ENCODE measurements at regions not wholly inside any gene's neighbourhood (a gene's known extent, or its start where the extent isn't known, plus 50 kb on each side); places are given as distances from the start of the nearest gene placed in this dataset.
"Not testable (repeated sequence)": the region's sequence is repeated elsewhere in the genome, so short reads cannot be mapped to it uniquely, and the experiment has no call there.

GRCh38 chr2:36190097-36190496 is 165.5 kb upstream of the CRIM1 start:
- no TSS peak for BruUV-seq (replicated peaks)
- H3K79me2 ChIP-seq (ENCODE audit: insufficient read depth, low read depth, low read length), result no peaks in the 10 kb centered on the region

GRCh38 chr2:36185624-36186023 is 170.0 kb upstream of the CRIM1 start:
- Histone ChIP-seq H3K4me2 (ENCODE audit: low read length) (no peak overlapping the region), H3K4me3 (ENCODE audit: low read depth, low read length, poor library complexity, severe bottlenecking) (no peak overlapping the region), H3K27ac (ENCODE audit: low read depth, low read length, poor library complexity, severe bottlenecking) (no peak overlapping the region), H3K9me2 (ENCODE audit: insufficient read depth, low read length) (no peaks in the 10 kb centered on the region), H3K4me1 (ENCODE audit: insufficient read depth, low read length, poor library complexity, severe bottlenecking) (no peaks in the 10 kb centered on the region), H3K9me3 (ENCODE audit: low read length) (no peaks in the 10 kb centered on the region), H3K79me2 (ENCODE audit: insufficient read depth, low read depth, low read length) (no peaks in the 10 kb centered on the region), H4K20me1 (ENCODE audit: insufficient read depth, low read length) (no peaks in the 10 kb centered on the region), H2AFZ (ENCODE audit: low read length) (no peak overlapping the region), H3K36me3 (ENCODE audit: insufficient read depth, low read length) (no peaks in the 10 kb centered on the region)
- no peak for DNase-seq (ENCODE audit: low spot score)
- CTCF ChIA-PET (ENCODE audit: unreplicated experiment), result no interaction called here
- intact Hi-C loops (cut with micrococcal nuclease; ENCODE audit: unreplicated experiment), result no loop called here
- TF ChIP-seq CTCF (conservative IDR thresholded peaks at IDR 0.05; ENCODE audit: low read length) (no peak), EZH2phosphoT487 (IDR thresholded peaks at IDR 0.05; ENCODE audit: borderline replicate concordance, low read depth, low read length) (no peak)
- no TSS peak for BruUV-seq (replicated peaks)
- POLR2A ChIA-PET, result no interaction called here

More at GRCh38 chr2:36190097-36190496, 165.5 kb upstream of the CRIM1 start:
- Histone ChIP-seq H3K4me2 (ENCODE audit: low read length) (no peak overlapping the region), H3K36me3 (ENCODE audit: insufficient read depth, low read length) (no peaks in the 10 kb centered on the region), H2AFZ (ENCODE audit: low read length) (no peak overlapping the region), H3K9me3 (ENCODE audit: low read length) (no peaks in the 10 kb centered on the region), H3K4me1 (ENCODE audit: insufficient read depth, low read length, poor library complexity, severe bottlenecking) (no peaks in the 10 kb centered on the region), H4K20me1 (ENCODE audit: insufficient read depth, low read length) (no peaks in the 10 kb centered on the region), H3K4me3 (ENCODE audit: low read depth, low read length, poor library complexity, severe bottlenecking) (no peak overlapping the region), H3K27ac (ENCODE audit: low read depth, low read length, poor library complexity, severe bottlenecking) (no peak overlapping the region), H3K9me2 (ENCODE audit: insufficient read depth, low read length) (no peaks in the 10 kb centered on the region)
- DNase-seq (ENCODE audit: low spot score), result no peak
- ChIA-PET CTCF (ENCODE audit: unreplicated experiment) (no interaction called here), POLR2A (no interaction called here)
- intact Hi-C loops (cut with micrococcal nuclease; ENCODE audit: unreplicated experiment), result no loop called here
- no peak for TF ChIP-seq EZH2phosphoT487 (IDR thresholded peaks at IDR 0.05; ENCODE audit: borderline replicate concordance, low read depth, low read length)
- TF ChIP-seq CTCF (conservative IDR thresholded peaks at IDR 0.05; ENCODE audit: low read length), result no peak

GRCh38 chr2:36184848-36185247 is 170.7 kb upstream of the CRIM1 start:
- no peak overlapping the region for H3K27ac ChIP-seq (ENCODE audit: low read depth, low read length, poor library complexity, severe bottlenecking)
- CTCF ChIA-PET (ENCODE audit: unreplicated experiment), result no interaction called here
- no peak for DNase-seq (ENCODE audit: low spot score)
- no peaks in the 10 kb centered on the region for H4K20me1 ChIP-seq (ENCODE audit: insufficient read depth, low read length)
- no peak overlapping the region for H3K4me3 ChIP-seq (ENCODE audit: low read depth, low read length, poor library complexity, severe bottlenecking)
- no peaks in the 10 kb centered on the region for H3K9me2 ChIP-seq (ENCODE audit: insufficient read depth, low read length)
- H3K4me2 ChIP-seq (ENCODE audit: low read length), result no peak overlapping the region
- no TSS peak for BruUV-seq (replicated peaks)
- POLR2A ChIA-PET, result no interaction called here
- no peaks in the 10 kb centered on the region for H3K9me3 ChIP-seq (ENCODE audit: low read length)
- H3K79me2 ChIP-seq (ENCODE audit: insufficient read depth, low read depth, low read length), result no peaks in the 10 kb centered on the region
- H3K36me3 ChIP-seq (ENCODE audit: insufficient read depth, low read length), result no peaks in the 10 kb centered on the region
- intact Hi-C loops (cut with micrococcal nuclease; ENCODE audit: unreplicated experiment), result no loop called here
- TF ChIP-seq CTCF (conservative IDR thresholded peaks at IDR 0.05; ENCODE audit: low read length), result no peak
- TF ChIP-seq EZH2phosphoT487 (IDR thresholded peaks at IDR 0.05; ENCODE audit: borderline replicate concordance, low read depth, low read length), result no peak
- no peaks in the 10 kb centered on the region for H3K4me1 ChIP-seq (ENCODE audit: insufficient read depth, low read length, poor library complexity, severe bottlenecking)
- H2AFZ ChIP-seq (ENCODE audit: low read length), result no peak overlapping the region

GRCh38 chr2:36180789-36181482 is 174.6 kb upstream of the CRIM1 start:
- CTCF ChIA-PET (ENCODE audit: unreplicated experiment), result not testable (repeated sequence)

More at GRCh38 chr2:36180789-36181482, 174.6 kb upstream of the CRIM1 start:
- H2AFZ ChIP-seq (ENCODE audit: low read length); H3K36me3 ChIP-seq (ENCODE audit: insufficient read depth, low read length); DNase-seq (ENCODE audit: low spot score); H3K9me3 ChIP-seq (ENCODE audit: low read length); intact Hi-C loops (cut with micrococcal nuclease; ENCODE audit: unreplicated experiment); H3K9me2 ChIP-seq (ENCODE audit: insufficient read depth, low read length); POLR2A ChIA-PET; BruUV-seq (replicated peaks); H3K79me2 ChIP-seq (ENCODE audit: insufficient read depth, low read depth, low read length); H3K4me1 ChIP-seq (ENCODE audit: insufficient read depth, low read length, poor library complexity, severe bottlenecking); H3K27ac ChIP-seq (ENCODE audit: low read depth, low read length, poor library complexity, severe bottlenecking); H3K4me2 ChIP-seq (ENCODE audit: low read length); H3K4me3 ChIP-seq (ENCODE audit: low read depth, low read length, poor library complexity, severe bottlenecking); H4K20me1 ChIP-seq (ENCODE audit: insufficient read depth, low read length): not testable (repeated sequence)

All from OCI-LY7 (cell line).